Adrenal gland (tissue), 9 donors: ENCODE measurements at regions not wholly inside any gene's neighbourhood (a gene's known extent, or its start where the extent isn't known, plus 50 kb on each side); places are given as distances from the start of the nearest gene placed in this dataset.
"Not testable (repeated sequence)": the region's sequence is repeated elsewhere in the genome, so short reads cannot be mapped to it uniquely, and the experiment has no call there.

Experiments
- DNase-seq, 7 donors: peaks; one replicate each; pipeline ENCODE4 v3.0.0-alpha.2; 2019 to 2020
- H3K27ac ChIP-seq, 5 donors: fragments of 200-600 bp; sonication (generic) in 4 of 5; 1 replicate in 3 of 5; 2 replicates in 2 of 5; pipeline versions ENCODE4 v1.5.1 to v1.8.0; 2016 to 2020; ENCODE audit warnings: mild to moderate bottlenecking in 1 of 5
- H3K27me3 ChIP-seq: fragments of 200-600 bp; 2 replicates; pipeline ENCODE4 v1.8.0; 2021
- H3K36me3 ChIP-seq, 2 donors: fragments of 200-600 bp; replicated peaks in 1 of 2; 1 replicate in 1 of 2; 2 replicates in 1 of 2; pipeline versions ENCODE4 v1.5.1 to v1.8.0; 2018 to 2022
- H3K4me1 ChIP-seq, 2 donors: fragments of 200-600 bp; replicated peaks in 1 of 2; 1 replicate in 1 of 2; 2 replicates in 1 of 2; pipeline versions ENCODE4 v1.5.1 to v1.8.0; 2018 to 2021
- H3K4me3 ChIP-seq, 4 donors: fragments of 200-600 bp; sonication (generic) in 3 of 4; one replicate each; pipeline ENCODE4 v1.5.1; 2016 to 2018
- H3K9me3 ChIP-seq, 3 donors: fragments of 200-600 bp; sonication (generic) in 1 of 3; replicated peaks in 1 of 3; 1 replicate in 2 of 3; 2 replicates in 1 of 3; pipeline versions ENCODE4 v1.5.1 to v1.8.0; 2016 to 2021
- POLR2A ChIP-seq, 2 donors: fragments of 450-650 bp; IDR thresholded peaks; one replicate each; pipeline ENCODE4 v1.6.1; 2017; ENCODE audit warnings: antibody characterized with exemption in 2 of 2, mild to moderate bottlenecking in 2 of 2, moderate library complexity in 1 of 2
- WGBS, 4 donors: extraction: QIAGEN DNeasy Blood & Tissue Kit in 2 of 4; methylation state at CpG; one replicate each; pipeline versions ENCODE4 v1.1.5 to v1.1.7; 2013 to 2017; 5-methylcytosine and 5-hydroxymethylcytosine counted together
- intact Hi-C, 2 donors: fragments of 100-400 bp; cut with DNase I; formaldehyde crosslinking; loops; one replicate each; pipeline versions ENCODE4 v1.14.1 to v1.15.0; 2022 to 2023
- TF ChIP-seq, protein P1 (sequence below), 6 experiments: fragments of 450-650 bp in 4 of 6; fragments of 200-600 bp in 2 of 6; sonication (generic) in 1 of 6; IDR thresholded peaks; 1 replicate in 5 of 6; 2 replicates in 1 of 6; pipeline versions ENCODE4 v1.5.1 to v1.8.0; 2016 to 2021; ENCODE audit warnings: antibody characterized with exemption in 6 of 6, mild to moderate bottlenecking in 2 of 6, moderate library complexity in 1 of 6
- donor health status: healthy with polysubstance abuse.
- donor health status: Bipolar disorder and iron deficiency.
- donor health status: DM: yes; HTN: yes; CAD: no.
- donor health status: DM: no; HTN: no; CAD: no.
- donor health status: DM: no; HTN: no; CAD: no.

DNA sequence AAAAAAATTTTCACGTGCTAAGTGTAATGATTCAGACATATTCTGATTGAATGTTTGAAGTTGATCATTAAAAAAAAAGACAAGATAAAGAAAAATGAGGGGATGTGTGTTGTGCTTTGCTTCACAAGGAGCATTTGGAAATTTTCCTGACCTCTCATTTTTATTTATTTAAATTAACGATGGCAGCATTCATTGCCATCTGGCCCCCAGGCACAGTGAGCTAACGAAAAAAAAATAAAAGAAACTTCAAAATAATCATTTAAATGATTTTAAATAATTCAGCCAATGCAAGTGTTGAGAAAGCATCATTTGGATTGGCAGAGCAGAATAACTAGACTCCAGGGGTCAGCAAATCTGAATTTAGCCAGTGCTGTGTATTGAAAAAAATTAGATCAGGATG lies 1037.2 kb downstream of the CDH11 start:
- TF ChIP-seq, protein P1, sequence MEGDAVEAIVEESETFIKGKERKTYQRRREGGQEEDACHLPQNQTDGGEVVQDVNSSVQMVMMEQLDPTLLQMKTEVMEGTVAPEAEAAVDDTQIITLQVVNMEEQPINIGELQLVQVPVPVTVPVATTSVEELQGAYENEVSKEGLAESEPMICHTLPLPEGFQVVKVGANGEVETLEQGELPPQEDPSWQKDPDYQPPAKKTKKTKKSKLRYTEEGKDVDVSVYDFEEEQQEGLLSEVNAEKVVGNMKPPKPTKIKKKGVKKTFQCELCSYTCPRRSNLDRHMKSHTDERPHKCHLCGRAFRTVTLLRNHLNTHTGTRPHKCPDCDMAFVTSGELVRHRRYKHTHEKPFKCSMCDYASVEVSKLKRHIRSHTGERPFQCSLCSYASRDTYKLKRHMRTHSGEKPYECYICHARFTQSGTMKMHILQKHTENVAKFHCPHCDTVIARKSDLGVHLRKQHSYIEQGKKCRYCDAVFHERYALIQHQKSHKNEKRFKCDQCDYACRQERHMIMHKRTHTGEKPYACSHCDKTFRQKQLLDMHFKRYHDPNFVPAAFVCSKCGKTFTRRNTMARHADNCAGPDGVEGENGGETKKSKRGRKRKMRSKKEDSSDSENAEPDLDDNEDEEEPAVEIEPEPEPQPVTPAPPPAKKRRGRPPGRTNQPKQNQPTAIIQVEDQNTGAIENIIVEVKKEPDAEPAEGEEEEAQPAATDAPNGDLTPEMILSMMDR (IDR thresholded peaks at IDR 0.05), result no peak
- no peak for TF ChIP-seq POLR2A (IDR thresholded peaks at IDR 0.05)
- 81 to 89% (median 85%) methylated on average over 3 of the region's 3 CpGs for WGBS, 4 donors
- no peak overlapping the region for H3K4me3 ChIP-seq
- no peaks in the 10 kb centered on the region for H3K4me1 ChIP-seq
- intact Hi-C loops, result no loop called here
- no peaks in the 10 kb centered on the region for H3K36me3 ChIP-seq
- no peaks in the 10 kb centered on the region for H3K27me3 ChIP-seq
- no peaks in the 10 kb centered on the region for H3K9me3 ChIP-seq
- H3K27ac ChIP-seq, result no peak overlapping the region
- DNase-seq, result no peak

DNA sequence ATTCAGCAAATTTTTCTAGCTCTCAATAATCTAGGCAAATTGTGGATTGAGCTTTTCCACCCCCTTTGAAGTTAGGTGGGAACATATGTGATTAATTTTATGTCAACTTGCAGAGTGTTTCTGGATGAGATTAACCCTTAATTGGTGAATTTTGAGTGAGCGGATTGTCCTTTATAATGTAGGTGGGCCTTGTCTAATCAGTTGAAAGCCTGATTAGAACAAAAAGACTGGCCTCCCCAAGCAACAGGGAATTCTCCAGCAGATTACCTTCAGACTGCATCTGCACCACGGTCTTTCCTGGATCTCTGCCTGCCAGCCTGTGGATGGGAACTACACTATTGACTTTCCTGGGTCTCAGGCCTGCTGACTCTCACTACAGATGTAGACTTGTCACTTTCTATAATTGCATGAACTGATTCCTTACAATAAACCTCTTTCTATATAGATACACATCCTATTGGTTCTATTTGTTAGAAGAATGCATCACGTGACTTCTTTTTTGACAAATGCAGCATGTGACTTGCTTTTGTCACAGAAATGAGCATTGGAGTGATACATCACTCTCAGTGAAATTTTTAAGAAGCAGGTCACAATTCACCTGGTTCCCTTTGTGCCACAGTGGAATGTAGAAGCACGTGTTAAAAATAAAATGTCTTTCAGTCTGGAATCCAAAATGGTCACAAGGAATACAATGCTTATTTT lies 1038.3 kb downstream of the CDH11 start:
- H3K4me3 ChIP-seq, result no peak overlapping the region
- H3K27ac ChIP-seq, result no peak overlapping the region
- H3K9me3 ChIP-seq, result no peaks in the 10 kb centered on the region
- WGBS, 4 donors, result 79 to 86% (median 81%) methylated on average over 4 of the region's 4 CpGs
- H3K4me1 ChIP-seq, result no peaks in the 10 kb centered on the region
- H3K36me3 ChIP-seq, result no peaks in the 10 kb centered on the region
- TF ChIP-seq, protein P1 (IDR thresholded peaks at IDR 0.05), result no peak
- TF ChIP-seq POLR2A (IDR thresholded peaks at IDR 0.05), result no peak
- no peaks in the 10 kb centered on the region for H3K27me3 ChIP-seq
- DNase-seq, result no peak
- intact Hi-C loops, result no loop called here

DNA sequence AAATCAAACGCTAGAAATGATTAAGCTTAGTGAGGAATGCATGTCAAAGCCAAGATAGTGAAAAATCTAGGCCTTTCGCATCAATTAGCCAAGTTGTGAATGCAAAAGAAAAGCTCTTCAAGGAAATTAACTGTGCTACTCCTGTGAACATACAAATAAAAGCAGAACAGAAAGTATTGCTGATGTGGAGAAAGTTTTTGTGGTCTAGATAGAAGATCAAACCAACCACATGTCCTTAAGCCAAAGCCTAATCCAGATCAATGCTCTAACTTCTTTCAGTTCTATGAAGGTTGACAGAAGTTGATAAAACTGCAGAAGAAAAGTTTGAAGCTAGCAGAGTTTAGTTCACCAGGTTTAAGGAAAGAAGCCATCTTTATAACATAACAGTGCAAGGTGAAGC lies 1044.6 kb downstream of the CDH11 start:
- intact Hi-C loops, result no loop called here
- TF ChIP-seq POLR2A (IDR thresholded peaks at IDR 0.05), result no peak
- TF ChIP-seq, protein P1 (IDR thresholded peaks at IDR 0.05), result no peak
- Histone ChIP-seq H3K36me3 (no peaks in the 10 kb centered on the region), H3K4me3 (no peak overlapping the region), H3K27ac (no peak overlapping the region), H3K9me3 (no peaks in the 10 kb centered on the region), H3K27me3 (no peaks in the 10 kb centered on the region), H3K4me1 (no peaks in the 10 kb centered on the region)
- WGBS, 4 donors, result 83 to 100% (median 89%) methylated on average over 2 of the region's 2 CpGs
- DNase-seq, result no peak

DNA sequence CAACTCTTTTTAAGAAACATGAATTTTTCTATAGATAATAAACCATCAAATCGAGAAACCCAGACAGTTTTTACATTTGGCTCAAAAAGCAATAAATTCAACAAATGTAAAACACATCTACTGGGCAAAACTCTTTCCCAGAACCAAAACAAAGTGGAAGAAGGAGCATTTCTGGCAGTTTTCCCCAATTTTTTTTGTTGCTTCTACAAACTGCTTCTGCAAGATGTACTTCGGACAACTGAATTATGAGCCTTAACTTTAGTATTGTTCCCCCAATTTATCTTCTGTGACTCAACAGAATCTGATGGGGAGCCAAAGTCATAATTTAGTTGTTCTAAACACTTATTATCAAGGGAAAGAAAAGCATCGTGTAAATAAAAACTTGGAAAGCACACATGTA lies 1047.2 kb downstream of the CDH11 start:
- WGBS, 4 donors, result 52 to 58% (median 55%) methylated on average over 3 of the region's 3 CpGs
- no peak overlapping the region for H3K27ac ChIP-seq

DNA sequence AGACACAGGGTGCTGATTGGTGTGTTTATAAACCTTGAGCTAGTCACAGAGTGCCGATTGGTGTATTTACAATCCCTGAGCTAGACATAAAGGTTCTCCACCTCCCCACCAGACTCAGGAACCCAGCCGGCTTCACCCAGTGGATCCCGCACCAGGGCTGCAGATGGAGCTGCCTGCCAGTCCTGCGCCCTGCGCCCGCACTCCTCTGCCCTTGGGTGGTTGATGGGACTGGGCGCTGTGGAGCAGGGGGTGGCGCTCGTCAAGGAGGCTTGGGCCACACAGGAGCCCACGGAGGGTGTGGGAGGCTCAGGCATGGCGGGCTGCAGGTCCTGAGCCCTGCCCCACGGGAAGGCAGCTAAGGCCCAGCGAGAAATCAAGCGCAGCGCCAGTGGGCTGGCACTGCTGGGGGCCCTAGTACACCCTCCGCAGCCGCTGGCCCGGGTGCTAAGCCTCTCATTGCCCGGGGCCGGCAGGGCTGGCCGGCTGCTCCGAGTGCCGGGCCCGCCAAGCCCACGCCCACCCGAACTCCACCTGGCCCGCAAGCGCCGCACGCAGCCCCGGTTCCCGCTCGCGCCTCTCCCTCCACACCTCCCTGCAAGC lies 1049.6 kb downstream of the CDH11 start:
- WGBS, 4 donors, result 89 to 94% (median 93%) methylated on average over 7 to 34 of the region's 34 CpGs
- intact Hi-C loops, H3K4me3 ChIP-seq, H3K27me3 ChIP-seq, DNase-seq, H3K9me3 ChIP-seq, H3K27ac ChIP-seq, H3K4me1 ChIP-seq, H3K36me3 ChIP-seq: not testable (repeated sequence)

More for the DNA sequence above, 1047.2 kb downstream of the CDH11 start:
- H3K4me1 ChIP-seq, result no peaks in the 10 kb centered on the region
- TF ChIP-seq POLR2A (IDR thresholded peaks at IDR 0.05), result no peak
- TF ChIP-seq, protein P1 (IDR thresholded peaks at IDR 0.05), result no peak
- H3K4me3 ChIP-seq, result no peak overlapping the region
- no peaks in the 10 kb centered on the region for H3K36me3 ChIP-seq
- no peaks in the 10 kb centered on the region for H3K27me3 ChIP-seq
- DNase-seq, result no peak
- H3K9me3 ChIP-seq, result no peaks in the 10 kb centered on the region
- intact Hi-C loops, result no loop called here
